Prostate gland (tissue), 2 donors: ENCODE measurements at regions not wholly inside any gene's neighbourhood (a gene's known extent, or its start where the extent isn't known, plus 50 kb on each side); places are given as distances from the start of the nearest gene placed in this dataset.

Experiments used
- DNase-seq: peaks from one replicate; pipeline ENCODE4 v3.0.0-alpha.2; 2019; ENCODE audit warnings: low spot score
- H3K27ac ChIP-seq, 2 donors: fragments of 200-600 bp; sonication (generic); 2 replicates each; pipeline ENCODE4 v1.5.1; 2017 to 2019
- H3K27me3 ChIP-seq: fragments of 200-600 bp; sonication (generic); replicated peaks from 2 replicates; pipeline ENCODE4 v1.5.1; 2019; ENCODE audit not compliant: insufficient read depth
- H3K36me3 ChIP-seq, 2 donors: fragments of 200-600 bp; sonication (generic); 1 replicate in 1 of 2; 2 replicates in 1 of 2; pipeline versions ENCODE4 v1.5.1 to v1.8.1; 2017 to 2019
- H3K4me1 ChIP-seq: fragments of 200-600 bp; sonication (generic); replicated peaks from 2 replicates; pipeline ENCODE4 v1.5.1; 2019
- H3K4me3 ChIP-seq, 2 donors: fragments of 200-600 bp; sonication (generic); 2 replicates each; pipeline ENCODE4 v1.5.1; 2017 to 2019
- H3K9me3 ChIP-seq: fragments of 200-600 bp; sonication (generic); 2 replicates; pipeline ENCODE4 v1.5.1; 2017
- POLR2A ChIP-seq: fragments of 450-650 bp; IDR thresholded peaks from one replicate; pipeline ENCODE4 v1.6.1; 2016; ENCODE audit warnings: antibody characterized with exemption, mild to moderate bottlenecking
- POLR2AphosphoS5 ChIP-seq: sonication (generic); formaldehyde crosslinking; IDR thresholded peaks from one replicate; pipeline ENCODE4 v1.6.1; 2017; ENCODE audit warnings: antibody characterized with exemption
- WGBS: methylation state at CpG from one replicate; pipeline ENCODE4 v1.1.5; 2018; 5-methylcytosine and 5-hydroxymethylcytosine counted together
- intact Hi-C: fragments of 100-400 bp; cut with DNase I; formaldehyde crosslinking; loops from one replicate; pipeline ENCODE4 v1.14.2; 2022
- TF ChIP-seq, protein P1 (sequence below), 4 experiments: fragments of 200-600 bp in 2 of 4; fragments of 450-650 bp in 2 of 4; sonication (generic) in 2 of 4; IDR thresholded peaks; 1 replicate in 3 of 4; 2 replicates in 1 of 4; pipeline ENCODE4 v1.5.1; 2016 to 2019; ENCODE audit warnings: antibody characterized with exemption in 4 of 4, mild to moderate bottlenecking in 2 of 4, moderate library complexity in 2 of 4

DNA sequence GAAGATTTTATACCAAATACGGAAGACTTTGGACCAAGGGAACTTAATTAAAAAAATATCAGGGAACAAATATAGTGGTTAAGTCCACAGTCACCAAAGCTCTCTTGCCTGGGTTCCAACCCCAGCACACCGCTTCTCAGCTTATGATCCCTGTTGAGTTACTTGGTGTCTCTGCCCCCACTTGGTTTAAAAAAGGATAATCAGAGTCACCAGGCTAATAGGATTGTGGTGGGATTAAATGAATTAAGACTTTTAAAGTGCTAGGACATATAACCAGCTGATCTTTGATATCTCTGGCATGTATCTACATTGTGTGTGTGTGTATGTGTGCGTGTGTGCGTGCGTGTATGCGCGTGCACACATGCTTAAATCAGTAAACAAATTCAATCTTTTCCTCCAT, 474.7 kb upstream of the DAB1 start:
- Histone ChIP-seq H3K27ac (no peak overlapping the region), H3K9me3 (no peaks in the 10 kb centered on the region), H3K27me3 (no peaks in the 10 kb centered on the region), H3K4me3 (no peak overlapping the region), H3K36me3 (no peaks in the 10 kb centered on the region), H3K4me1 (no peaks in the 10 kb centered on the region)
- no peak for DNase-seq
- TF ChIP-seq POLR2A: no peak
- TF ChIP-seq, protein P1, sequence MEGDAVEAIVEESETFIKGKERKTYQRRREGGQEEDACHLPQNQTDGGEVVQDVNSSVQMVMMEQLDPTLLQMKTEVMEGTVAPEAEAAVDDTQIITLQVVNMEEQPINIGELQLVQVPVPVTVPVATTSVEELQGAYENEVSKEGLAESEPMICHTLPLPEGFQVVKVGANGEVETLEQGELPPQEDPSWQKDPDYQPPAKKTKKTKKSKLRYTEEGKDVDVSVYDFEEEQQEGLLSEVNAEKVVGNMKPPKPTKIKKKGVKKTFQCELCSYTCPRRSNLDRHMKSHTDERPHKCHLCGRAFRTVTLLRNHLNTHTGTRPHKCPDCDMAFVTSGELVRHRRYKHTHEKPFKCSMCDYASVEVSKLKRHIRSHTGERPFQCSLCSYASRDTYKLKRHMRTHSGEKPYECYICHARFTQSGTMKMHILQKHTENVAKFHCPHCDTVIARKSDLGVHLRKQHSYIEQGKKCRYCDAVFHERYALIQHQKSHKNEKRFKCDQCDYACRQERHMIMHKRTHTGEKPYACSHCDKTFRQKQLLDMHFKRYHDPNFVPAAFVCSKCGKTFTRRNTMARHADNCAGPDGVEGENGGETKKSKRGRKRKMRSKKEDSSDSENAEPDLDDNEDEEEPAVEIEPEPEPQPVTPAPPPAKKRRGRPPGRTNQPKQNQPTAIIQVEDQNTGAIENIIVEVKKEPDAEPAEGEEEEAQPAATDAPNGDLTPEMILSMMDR (IDR thresholded peaks at IDR 0.05): no peak
- TF ChIP-seq POLR2AphosphoS5: no peak
- intact Hi-C loops: no loop called here
- 80% methylated on average over 7 of the region's 7 CpGs for WGBS

DNA sequence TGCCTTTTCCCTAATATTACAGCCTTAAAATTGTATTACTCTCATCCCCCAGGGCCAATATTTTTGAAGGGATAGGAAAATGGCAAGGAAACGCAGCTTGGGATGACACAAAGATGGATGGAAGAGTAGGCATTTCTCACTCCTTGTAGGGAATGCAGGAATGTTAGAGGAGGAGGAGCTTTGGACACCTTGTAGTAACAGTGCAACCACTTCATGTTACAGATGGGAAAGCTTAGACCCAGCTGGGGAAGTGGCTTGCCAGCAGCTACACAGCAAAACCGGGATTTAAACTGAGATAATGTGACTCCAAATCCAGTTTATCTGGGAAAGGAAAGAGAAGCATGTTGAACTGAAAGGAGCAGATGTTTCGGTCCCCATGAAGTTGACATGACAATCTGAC, 473.7 kb upstream of the DAB1 start:
- no peaks in the 10 kb centered on the region for H3K36me3 ChIP-seq
- H3K9me3 ChIP-seq: no peaks in the 10 kb centered on the region
- H3K27me3 ChIP-seq: no peaks in the 10 kb centered on the region
- whole genome bisulfite sequencing: 68% methylated on average over 3 of the region's 3 CpGs
- DNase-seq: no peak
- no peaks in the 10 kb centered on the region for H3K4me1 ChIP-seq
- intact Hi-C loops: no loop called here
- no peak overlapping the region for H3K4me3 ChIP-seq
- TF ChIP-seq POLR2A: no peak
- no peak for TF ChIP-seq POLR2AphosphoS5
- TF ChIP-seq, protein P1 (IDR thresholded peaks at IDR 0.05): no peak
- H3K27ac ChIP-seq: no peak overlapping the region

DNA sequence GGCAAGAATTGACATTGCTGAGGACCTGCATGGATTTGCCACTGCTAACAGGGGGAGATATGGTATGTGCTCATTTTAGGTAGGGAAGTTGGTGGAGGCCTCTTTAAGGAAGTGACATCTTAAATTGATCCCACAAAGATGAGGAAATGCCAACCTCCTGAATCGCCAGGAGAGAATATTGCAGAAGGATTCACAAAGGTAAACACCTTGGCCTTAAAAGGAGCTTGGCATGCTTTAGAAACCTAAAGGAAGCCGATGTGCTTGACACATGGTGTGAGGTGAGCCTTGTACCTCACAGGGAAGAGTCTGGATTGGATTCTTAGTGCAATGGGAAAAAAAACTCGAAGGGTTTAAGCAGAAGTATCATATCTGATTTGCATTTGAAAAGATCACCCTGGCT, 470.5 kb upstream of the DAB1 start:
- Histone ChIP-seq H3K4me3 (no peak overlapping the region), H3K27me3 (no peaks in the 10 kb centered on the region), H3K9me3 (no peaks in the 10 kb centered on the region), H3K4me1 (no peaks in the 10 kb centered on the region), H3K36me3 (no peaks in the 10 kb centered on the region), H3K27ac (no peak overlapping the region)
- no peak for DNase-seq
- WGBS: 46% methylated on average over 3 of the region's 3 CpGs
- intact Hi-C loops: no loop called here
- TF ChIP-seq POLR2A: no peak
- TF ChIP-seq, protein P1 (IDR thresholded peaks at IDR 0.05): no peak
- TF ChIP-seq POLR2AphosphoS5: no peak

DNA sequence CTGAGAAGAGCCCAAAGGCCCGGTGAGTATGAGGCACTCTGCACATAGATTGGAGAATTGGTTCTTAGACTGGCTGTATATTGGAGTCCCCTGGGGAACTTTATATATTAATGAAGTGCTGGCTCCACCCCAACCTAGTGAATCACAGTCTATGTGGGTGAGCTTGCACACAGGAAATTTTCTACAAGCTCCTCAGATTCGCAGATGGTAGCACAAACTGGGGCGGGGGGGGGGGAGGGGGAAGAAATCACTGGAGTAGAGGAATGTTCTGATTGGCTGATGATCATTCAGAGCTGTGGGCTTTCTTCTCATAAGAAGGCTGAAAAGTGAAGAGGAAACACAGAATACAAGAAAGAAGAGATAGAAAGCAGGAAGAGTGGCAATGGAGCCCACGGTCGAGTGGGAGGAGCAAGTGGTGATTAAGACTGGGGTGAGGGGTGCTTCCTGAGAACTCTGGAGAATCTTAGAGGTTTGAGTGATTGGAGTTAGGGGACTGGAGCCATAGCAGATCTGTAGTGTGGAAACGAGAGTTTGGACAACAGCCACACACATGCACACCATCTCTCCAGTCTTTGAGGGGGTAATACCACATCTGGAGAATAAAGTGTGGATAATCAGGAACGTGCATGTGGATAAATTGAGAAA, 465.9 kb upstream of the DAB1 start:
- no peak for TF ChIP-seq POLR2A
- TF ChIP-seq POLR2AphosphoS5: no peak
- TF ChIP-seq, protein P1 (IDR thresholded peaks at IDR 0.05): no peak
- 82% methylated on average over 7 of the region's 7 CpGs for WGBS
- Histone ChIP-seq H3K27me3 (no peaks in the 10 kb centered on the region), H3K4me1 (no peaks in the 10 kb centered on the region), H3K9me3 (no peaks in the 10 kb centered on the region), H3K27ac (no peak overlapping the region), H3K4me3 (no peak overlapping the region), H3K36me3 (no peaks in the 10 kb centered on the region)
- no peak for DNase-seq
- intact Hi-C loops: no loop called here

DNA sequence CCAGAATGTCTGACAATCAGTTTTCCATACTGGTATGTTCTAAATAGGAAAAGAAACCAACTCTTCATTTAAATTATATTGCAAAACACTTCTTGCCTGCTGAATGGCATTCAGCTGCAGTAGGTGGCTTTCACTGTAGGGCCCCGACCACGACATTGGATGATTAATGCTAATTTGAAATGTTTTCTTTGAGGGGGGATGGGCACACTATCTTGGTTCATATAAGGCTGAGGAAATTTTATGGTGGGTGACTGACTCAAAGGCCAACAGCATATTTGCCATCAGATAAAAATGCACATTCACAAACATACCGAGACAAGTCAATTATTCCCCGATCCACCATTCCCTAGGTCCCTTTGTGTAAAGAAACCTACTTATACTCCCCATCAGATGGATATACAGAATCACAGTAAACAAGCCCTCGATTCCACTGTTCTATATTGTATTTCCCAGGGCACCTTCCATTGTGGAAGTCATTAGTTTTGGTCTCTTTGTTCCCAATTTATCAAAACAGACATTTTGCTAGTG, 464.2 kb upstream of the DAB1 start:
- 47% methylated on average over 5 of the region's 5 CpGs for WGBS
- intact Hi-C loops: no loop called here
- H3K27ac ChIP-seq: no peak overlapping the region
- no peak overlapping the region for H3K4me3 ChIP-seq
- no peak for DNase-seq
- no peak for TF ChIP-seq POLR2A
- TF ChIP-seq, protein P1 (IDR thresholded peaks at IDR 0.05): no peak
- H3K27me3 ChIP-seq: no peaks in the 10 kb centered on the region
- H3K4me1 ChIP-seq: no peaks in the 10 kb centered on the region
- no peaks in the 10 kb centered on the region for H3K9me3 ChIP-seq
- no peaks in the 10 kb centered on the region for H3K36me3 ChIP-seq
